ENCODE measurements at regions not wholly inside any gene's neighbourhood (a gene's known extent, or its start where the extent isn't known, plus 50 kb on each side); places are given as distances from the start of the nearest gene placed in this dataset.

DNA sequence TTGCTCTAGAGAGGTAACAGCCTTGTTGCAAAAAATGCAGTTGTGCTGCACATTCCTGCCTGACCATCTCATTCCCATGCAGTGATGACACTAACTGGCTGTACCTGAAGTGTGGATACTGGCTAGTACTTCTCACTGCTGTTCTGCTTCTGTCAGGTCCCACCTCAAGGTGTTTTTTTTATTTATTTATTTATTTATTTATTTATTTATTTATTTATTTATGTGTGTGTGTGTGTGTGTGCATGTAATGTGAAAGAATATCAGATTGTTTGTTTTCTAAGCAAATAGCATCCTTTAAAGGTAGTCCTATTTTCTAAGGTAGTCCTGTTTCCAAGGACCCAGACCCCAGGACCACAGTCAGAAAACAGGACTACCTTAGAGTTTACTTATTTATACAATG, 87.2 kb upstream of the SYT4 start:
- TF ChIP-seq CTCF (IDR thresholded peaks at IDR 0.05) = no peak
- no peak for TF ChIP-seq EZH2 (IDR thresholded peaks at IDR 0.05; ENCODE audit: borderline replicate concordance, insufficient read depth, low read depth, low read length, poor library complexity, severe bottlenecking)

Data from B cell (primary cell).